ENCODE measurements at regions not wholly inside any gene's neighbourhood (a gene's known extent, or its start where the extent isn't known, plus 50 kb on each side); places are given as distances from the start of the nearest gene placed in this dataset.

- no peaks in the 10 kb centered on the region for H3K36me3 Mint-ChIP-seq
- POLR2A ChIA-PET, result no interaction called here
Observed at GRCh38 chrX:45400027-45400779, 199.5 kb upstream of the DIPK2B start.

DNA sequence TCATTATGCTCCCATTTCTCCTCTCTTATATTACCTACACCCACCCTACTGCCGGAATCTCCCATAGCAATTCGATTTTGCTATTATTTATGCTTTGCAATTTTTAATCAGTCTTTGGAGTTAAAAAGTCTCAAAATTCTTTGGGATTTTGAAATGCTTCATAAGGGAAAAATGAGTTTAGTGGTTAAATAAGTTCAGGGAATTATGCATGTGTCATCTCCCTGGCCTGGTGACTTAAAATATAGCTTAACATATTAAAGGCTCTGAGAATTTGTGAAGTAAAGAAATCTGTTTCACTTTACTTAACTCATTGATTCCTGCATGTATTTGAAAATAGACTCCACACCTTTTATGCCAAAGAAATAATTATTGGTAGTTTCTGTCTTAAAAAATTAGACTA lies 185.1 kb upstream of the DIPK2B start:
- Mint-ChIP-seq H3K27ac (no peak overlapping the region), H3K4me1 (no peaks in the 10 kb centered on the region), H3K36me3 (no peaks in the 10 kb centered on the region), H3K4me3 (no peak overlapping the region), H3K27me3 (no peaks in the 10 kb centered on the region), H3K9me3 (peaks cover 2% of the 10 kb centered on the region)
- ATAC-seq (ENCODE audit: low read depth) (no peak), DNase-seq (no peak)
- POLR2A ChIA-PET, result no interaction called here

More at GRCh38 chrX:45400027-45400779, 199.5 kb upstream of the DIPK2B start:
- DNase-seq (no peak), ATAC-seq (ENCODE audit: low read depth) (no peak)
- Mint-ChIP-seq H3K4me3 (no peak overlapping the region), H3K9me3 (peaks cover 4% of the 10 kb centered on the region), H3K27me3 (no peaks in the 10 kb centered on the region), H3K27ac (no peak overlapping the region), H3K4me1 (peaks cover 5% of the 10 kb centered on the region)

DNA sequence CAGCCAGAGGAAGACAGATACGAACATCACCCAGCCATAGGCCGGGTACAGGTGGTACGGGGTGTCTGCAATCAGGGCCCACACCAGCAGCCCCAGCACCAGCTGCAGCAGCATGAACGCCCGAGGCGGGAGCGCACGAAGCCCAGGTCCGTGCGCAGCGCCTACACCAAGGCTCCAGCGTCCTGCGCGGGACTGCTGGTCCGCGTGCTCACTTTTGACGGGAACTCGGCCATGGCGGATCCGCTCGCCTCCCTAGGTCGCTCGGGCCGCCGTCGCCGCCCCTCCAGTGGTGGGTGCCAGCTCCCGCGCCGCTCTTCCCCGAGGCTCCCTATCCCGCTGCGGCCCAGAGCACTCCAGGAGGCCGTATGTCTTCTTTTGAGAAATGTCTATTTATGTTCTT lies 181.2 kb upstream of the DIPK2B start:
- H3K9me3 Mint-ChIP-seq, result peaks cover 3% of the 10 kb centered on the region
- H3K36me3 Mint-ChIP-seq, result no peaks in the 10 kb centered on the region
- H3K27me3 Mint-ChIP-seq, result no peaks in the 10 kb centered on the region
- DNase-seq (no peak), ATAC-seq (ENCODE audit: low read depth) (no peak)
- no peak overlapping the region for H3K4me3 Mint-ChIP-seq
- no peak overlapping the region for H3K27ac Mint-ChIP-seq
- H3K4me1 Mint-ChIP-seq, result no peaks in the 10 kb centered on the region
- POLR2A ChIA-PET, result no interaction called here

DNA sequence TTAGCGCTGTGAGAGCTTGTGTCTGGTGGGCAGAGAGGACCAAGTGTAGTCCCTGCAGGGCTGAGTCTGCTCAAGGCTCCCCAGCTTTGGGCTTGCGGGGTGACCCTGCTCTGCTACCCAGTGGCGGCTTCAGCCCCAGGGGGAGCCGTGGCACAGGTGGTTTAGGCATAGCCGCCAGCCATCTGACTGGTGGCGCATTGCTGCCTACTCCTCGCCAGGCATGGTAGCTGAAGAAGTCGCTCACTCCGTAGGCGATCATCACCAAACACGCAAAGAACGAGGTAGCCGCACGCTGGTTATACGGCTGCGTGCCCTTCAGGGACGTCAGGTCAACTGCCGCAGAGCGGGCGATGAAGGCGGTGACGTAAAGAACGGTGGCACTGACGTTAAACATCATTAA lies 180.7 kb upstream of the DIPK2B start:
- no peak overlapping the region for H3K4me3 Mint-ChIP-seq
- H3K27ac Mint-ChIP-seq, result no peak overlapping the region
- H3K4me1 Mint-ChIP-seq, result no peaks in the 10 kb centered on the region
- no peaks in the 10 kb centered on the region for H3K27me3 Mint-ChIP-seq
- POLR2A ChIA-PET, result no interaction called here
- no peaks in the 10 kb centered on the region for H3K36me3 Mint-ChIP-seq
- ATAC-seq (ENCODE audit: low read depth), result no peak
- DNase-seq, result no peak
- H3K9me3 Mint-ChIP-seq, result peaks cover 3% of the 10 kb centered on the region

- H3K4me3 Mint-ChIP-seq, result no peak overlapping the region
- no peak for DNase-seq
- no peak for ATAC-seq (ENCODE audit: low read depth)
- no peak overlapping the region for H3K27ac Mint-ChIP-seq
- H3K9me3 Mint-ChIP-seq, result peaks cover 3% of the 10 kb centered on the region
- no peaks in the 10 kb centered on the region for H3K4me1 Mint-ChIP-seq
- POLR2A ChIA-PET, result no interaction called here
- H3K27me3 Mint-ChIP-seq, result no peaks in the 10 kb centered on the region
- H3K36me3 Mint-ChIP-seq, result no peaks in the 10 kb centered on the region
Observed at GRCh38 chrX:45379236-45379635, 178.6 kb upstream of the DIPK2B start.

DNA sequence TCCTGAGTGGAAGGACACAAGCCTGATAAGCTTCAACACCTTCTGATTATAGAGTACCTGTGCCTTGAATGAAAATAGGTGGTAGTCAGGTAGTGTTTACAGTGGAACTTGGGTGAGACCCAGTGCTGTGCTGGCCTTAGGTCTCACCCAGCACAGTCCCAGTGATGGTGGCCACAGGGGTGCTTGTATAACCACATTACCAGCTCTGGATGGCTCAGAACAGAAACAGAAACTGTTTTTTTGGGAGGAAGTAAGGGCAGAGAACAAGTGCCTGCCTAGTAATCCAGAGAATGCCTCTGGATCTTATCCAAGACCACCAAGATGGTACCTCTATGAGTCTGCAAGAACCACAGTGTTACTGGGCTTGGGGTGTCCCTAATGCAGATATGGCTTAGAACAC lies 171.5 kb upstream of the DIPK2B start:
- ATAC-seq (ENCODE audit: low read depth), result no peak
- POLR2A ChIA-PET, result no interaction called here
- Mint-ChIP-seq H3K27ac (no peak overlapping the region), H3K4me3 (no peak overlapping the region), H3K9me3 (peaks cover 8% of the 10 kb centered on the region), H3K27me3 (no peaks in the 10 kb centered on the region), H3K36me3 (no peaks in the 10 kb centered on the region), H3K4me1 (no peaks in the 10 kb centered on the region)
- DNase-seq, result no peak

DNA sequence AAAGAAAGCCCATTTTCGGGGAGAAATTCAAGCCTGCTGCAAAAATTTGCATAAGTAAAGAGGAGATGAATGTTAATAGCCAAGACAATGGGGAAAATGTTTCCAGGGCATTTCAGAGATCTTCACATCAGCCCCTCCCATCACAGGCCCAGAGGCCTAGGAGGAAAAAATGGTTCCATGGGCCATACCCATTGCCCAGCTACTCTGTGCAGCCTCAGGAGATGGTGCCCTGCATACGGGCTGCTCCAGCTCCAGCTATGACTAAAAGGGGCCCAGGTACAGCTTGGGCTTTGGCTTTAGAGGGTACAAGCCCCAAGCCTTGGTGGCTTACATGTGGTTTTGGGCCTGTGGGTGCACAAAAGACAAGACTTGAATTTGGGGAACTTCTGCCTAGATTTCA lies 168.0 kb upstream of the DIPK2B start:
- Mint-ChIP-seq H3K9me3 (peaks cover 8% of the 10 kb centered on the region), H3K27ac (no peak overlapping the region), H3K27me3 (no peaks in the 10 kb centered on the region), H3K36me3 (no peaks in the 10 kb centered on the region), H3K4me1 (no peaks in the 10 kb centered on the region), H3K4me3 (no peak overlapping the region)
- ATAC-seq (ENCODE audit: low read depth) (no peak), DNase-seq (no peak)
- POLR2A ChIA-PET, result no interaction called here

GRCh38 chrX:45363596-45363995 lies 162.9 kb upstream of the DIPK2B start:
- Mint-ChIP-seq H3K4me1 (no peaks in the 10 kb centered on the region), H3K9me3 (peaks cover 5% of the 10 kb centered on the region), H3K27me3 (no peaks in the 10 kb centered on the region), H3K27ac (no peak overlapping the region), H3K36me3 (no peaks in the 10 kb centered on the region), H3K4me3 (no peak overlapping the region)
- POLR2A ChIA-PET, result no interaction called here
- DNase-seq (no peak), ATAC-seq (ENCODE audit: low read depth) (no peak)

- peaks cover 2% of the 10 kb centered on the region for H3K27me3 Mint-ChIP-seq
- H3K4me3 Mint-ChIP-seq, result no peak overlapping the region
- H3K4me1 Mint-ChIP-seq, result no peaks in the 10 kb centered on the region
- peaks cover 2% of the 10 kb centered on the region for H3K9me3 Mint-ChIP-seq
- ATAC-seq (ENCODE audit: low read depth) (no peak), DNase-seq (no peak)
- H3K27ac Mint-ChIP-seq, result no peak overlapping the region
- no peaks in the 10 kb centered on the region for H3K36me3 Mint-ChIP-seq
- POLR2A ChIA-PET, result no interaction called here
Observed at GRCh38 chrX:45360571-45360970, 159.9 kb upstream of the DIPK2B start.

GRCh38 chrX:45358392-45358791 lies 157.7 kb upstream of the DIPK2B start:
- Mint-ChIP-seq H3K9me3 (peaks cover 3% of the 10 kb centered on the region), H3K27me3 (peaks cover 2% of the 10 kb centered on the region), H3K36me3 (no peaks in the 10 kb centered on the region), H3K4me1 (no peaks in the 10 kb centered on the region), H3K4me3 (no peak overlapping the region), H3K27ac (no peak overlapping the region)
- POLR2A ChIA-PET, result no interaction called here
- ATAC-seq (ENCODE audit: low read depth) (no peak), DNase-seq (no peak)

DNA sequence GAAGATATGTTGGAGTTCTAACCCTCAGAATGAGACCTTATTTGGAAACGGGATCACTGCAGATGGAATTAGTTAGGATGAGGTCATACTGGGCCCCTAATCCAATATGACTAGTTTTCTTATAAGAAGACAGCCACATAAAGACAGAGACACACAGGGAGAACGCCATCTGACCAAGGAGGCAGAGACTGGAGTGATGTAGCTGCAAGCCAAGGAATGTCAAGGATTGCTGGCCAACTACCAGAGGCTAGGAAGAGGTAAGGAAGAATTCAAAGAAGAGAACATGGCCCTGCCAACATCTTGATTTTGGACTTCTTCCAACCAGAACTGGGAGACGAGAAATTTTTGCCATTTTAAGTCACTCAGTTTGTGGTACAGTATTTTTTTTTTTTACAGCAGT lies 152.8 kb upstream of the DIPK2B start:
- POLR2A ChIA-PET, result no interaction called here
- DNase-seq (no peak), ATAC-seq (ENCODE audit: low read depth) (no peak)
- H3K4me3 Mint-ChIP-seq, result no peak overlapping the region
- no peak overlapping the region for H3K27ac Mint-ChIP-seq
- H3K9me3 Mint-ChIP-seq, result peaks cover 6% of the 10 kb centered on the region
- H3K4me1 Mint-ChIP-seq, result peaks cover 3% of the 10 kb centered on the region
- no peaks in the 10 kb centered on the region for H3K36me3 Mint-ChIP-seq
- peaks cover 2% of the 10 kb centered on the region for H3K27me3 Mint-ChIP-seq

DNA sequence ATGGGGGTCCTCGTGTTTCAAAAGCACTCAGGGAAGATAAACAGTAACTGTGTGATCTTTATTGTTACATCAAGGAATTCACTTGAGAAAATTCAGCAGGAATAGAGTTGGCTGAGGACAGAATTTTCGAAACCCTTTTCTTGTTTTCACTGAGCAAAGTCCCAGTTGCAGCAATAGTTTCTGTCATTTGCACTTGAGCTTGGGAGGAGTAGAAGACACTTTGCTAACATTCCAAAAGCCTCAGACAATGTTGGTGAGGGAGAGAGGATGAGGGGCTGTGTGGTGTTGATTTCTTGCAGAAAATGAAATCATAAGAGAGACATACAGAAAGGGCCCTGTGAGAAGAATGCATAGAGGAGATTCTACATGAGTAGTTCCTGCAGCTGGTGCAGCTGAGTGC lies 151.9 kb upstream of the DIPK2B start:
- Mint-ChIP-seq H3K36me3 (no peaks in the 10 kb centered on the region), H3K9me3 (peaks cover 6% of the 10 kb centered on the region), H3K4me3 (no peak overlapping the region), H3K4me1 (peaks cover 3% of the 10 kb centered on the region), H3K27ac (no peak overlapping the region), H3K27me3 (no peaks in the 10 kb centered on the region)
- ATAC-seq (ENCODE audit: low read depth) (no peak), DNase-seq (no peak)
- POLR2A ChIA-PET, result no interaction called here

DNA sequence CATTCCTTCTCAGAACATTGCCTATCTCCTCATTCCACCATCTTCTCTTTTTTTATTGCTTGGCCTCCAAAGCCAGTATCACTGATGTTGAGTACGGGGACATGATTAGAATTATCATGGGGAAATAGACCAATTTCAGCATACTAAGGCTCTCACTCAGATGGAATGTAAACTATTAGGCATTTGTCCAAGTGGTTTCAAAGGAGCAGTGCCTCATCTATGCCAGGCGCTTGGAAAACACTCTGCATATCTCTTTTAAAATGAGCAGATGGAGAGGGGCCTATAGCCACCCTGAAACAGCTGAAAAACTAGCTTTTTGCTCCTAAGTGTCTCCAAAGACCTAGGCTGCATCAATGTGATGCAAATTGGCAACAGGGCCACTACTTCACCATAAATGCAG lies 150.8 kb upstream of the DIPK2B start:
- H3K4me1 Mint-ChIP-seq, result peaks cover 3% of the 10 kb centered on the region
- no peak for ATAC-seq (ENCODE audit: low read depth)
- H3K27ac Mint-ChIP-seq, result no peak overlapping the region
- no peak overlapping the region for H3K4me3 Mint-ChIP-seq
- POLR2A ChIA-PET, result no interaction called here
- H3K9me3 Mint-ChIP-seq, result peaks cover 6% of the 10 kb centered on the region
- DNase-seq, result no peak
- H3K27me3 Mint-ChIP-seq, result no peaks in the 10 kb centered on the region
- H3K36me3 Mint-ChIP-seq, result no peaks in the 10 kb centered on the region

GRCh38 chrX:45348296-45348695 lies 147.6 kb upstream of the DIPK2B start:
- H3K4me1 Mint-ChIP-seq, result peaks cover 3% of the 10 kb centered on the region
- no peak overlapping the region for H3K4me3 Mint-ChIP-seq
- no peak for DNase-seq
- no peak overlapping the region for H3K27ac Mint-ChIP-seq
- POLR2A ChIA-PET, result no interaction called here
- H3K9me3 Mint-ChIP-seq, result peaks cover 2% of the 10 kb centered on the region
- H3K27me3 Mint-ChIP-seq, result no peaks in the 10 kb centered on the region
- H3K36me3 Mint-ChIP-seq, result no peaks in the 10 kb centered on the region
- no peak for ATAC-seq (ENCODE audit: low read depth)

GRCh38 chrX:45347877-45348276 lies 147.2 kb upstream of the DIPK2B start:
- H3K4me3 Mint-ChIP-seq, result no peak overlapping the region
- peaks cover 2% of the 10 kb centered on the region for H3K9me3 Mint-ChIP-seq
- peaks cover 3% of the 10 kb centered on the region for H3K4me1 Mint-ChIP-seq
- H3K27me3 Mint-ChIP-seq, result no peaks in the 10 kb centered on the region
- H3K27ac Mint-ChIP-seq, result no peak overlapping the region
- DNase-seq, result no peak
- no peaks in the 10 kb centered on the region for H3K36me3 Mint-ChIP-seq
- no peak for ATAC-seq (ENCODE audit: low read depth)
- POLR2A ChIA-PET, result no interaction called here
